LoVo (cell line): ENCODE measurements at regions not wholly inside any gene's neighbourhood (a gene's known extent, or its start where the extent isn't known, plus 50 kb on each side); places are given as distances from the start of the nearest gene placed in this dataset.
"Not testable (repeated sequence)": the region's sequence is repeated elsewhere in the genome, so short reads cannot be mapped to it uniquely, and the experiment has no call there.

Experiments used
- DNase-seq: peaks from one replicate; pipeline ENCODE4 v3.0.0-alpha.2; 2016; ENCODE audit warnings: low spot score

- DNase-seq: no peak
These were observed 163.6 kb upstream of the RIMS1 start for GRCh38 chr6:71722736-71723135.

- DNase-seq: no peak
These were observed 161.8 kb upstream of the RIMS1 start for GRCh38 chr6:71724456-71725125.

- no peak for DNase-seq
These were observed 161.3 kb upstream of the RIMS1 start for GRCh38 chr6:71725126-71725470.

- DNase-seq: no peak
These were observed 160.2 kb upstream of the RIMS1 start for GRCh38 chr6:71726121-71726520.

- DNase-seq: no peak
These were observed 158.6 kb upstream of the RIMS1 start for GRCh38 chr6:71727632-71728294.

- DNase-seq: no peak
These were observed 156.1 kb upstream of the RIMS1 start for GRCh38 chr6:71730284-71730683.

- no peak for DNase-seq
These were observed 152.1 kb upstream of the RIMS1 start for GRCh38 chr6:71733970-71734899.

- DNase-seq: no peak
These were observed 148.4 kb upstream of the RIMS1 start for GRCh38 chr6:71737953-71738352.

GRCh38 chr6:71745525-71745924 lies 140.8 kb upstream of the RIMS1 start:
- DNase-seq: no peak

- no peak for DNase-seq
These were observed 120.1 kb upstream of the RIMS1 start for GRCh38 chr6:71766146-71766760.

- no peak for DNase-seq
These were observed 119.6 kb upstream of the RIMS1 start for GRCh38 chr6:71766796-71767195.

GRCh38 chr6:71768356-71768755 lies 118.0 kb upstream of the RIMS1 start:
- DNase-seq: no peak

- no peak for DNase-seq
These were observed 77.5 kb upstream of the RIMS1 start for GRCh38 chr6:71808865-71809264.

- DNase-seq: no peak
These were observed 75.5 kb upstream of the RIMS1 start for GRCh38 chr6:71810880-71811279.

GRCh38 chr6:71822625-71823024 lies 63.7 kb upstream of the RIMS1 start:
- no peak for DNase-seq

- DNase-seq: not testable (repeated sequence)
These were observed 54.1 kb upstream of the RIMS1 start for GRCh38 chr6:71832110-71832764.
